Anterior cingulate cortex (tissue), 58 donors: ENCODE measurements at regions not wholly inside any gene's neighbourhood (a gene's known extent, or its start where the extent isn't known, plus 50 kb on each side); places are given as distances from the start of the nearest gene placed in this dataset.

ENCODE experiments used
- DNase-seq, 58 donors: peaks; one replicate each; lab custom pipeline; 2025; lab: John Stamatoyannopoulos, UW

GRCh38 chrX:30955687-30956086, 66.6 kb upstream of the TAB3 start:
- no peak for DNase-seq

GRCh38 chrX:30951003-30951402, 61.9 kb upstream of the TAB3 start:
- no peak for DNase-seq

GRCh38 chrX:30950391-30950790, 61.3 kb upstream of the TAB3 start:
- no peak for DNase-seq

GRCh38 chrX:30949554-30949953, 60.5 kb upstream of the TAB3 start:
- DNase-seq, result no peak

- no peak for DNase-seq
Observed at GRCh38 chrX:30948626-30949025, 59.6 kb upstream of the TAB3 start.

- DNase-seq, result no peak
Observed at GRCh38 chrX:30948051-30948450, 59.0 kb upstream of the TAB3 start.

GRCh38 chrX:30943984-30944383, 54.9 kb upstream of the TAB3 start:
- DNase-seq, result no peak

- no peak for DNase-seq
Observed at GRCh38 chrX:30941898-30942297, 52.8 kb upstream of the TAB3 start.

- DNase-seq, result no peak
Observed at GRCh38 chrX:30939928-30940327, 50.9 kb upstream of the TAB3 start.
